H1 (cell line): ENCODE measurements at regions not wholly inside any gene's neighbourhood (a gene's known extent, or its start where the extent isn't known, plus 50 kb on each side); places are given as distances from the start of the nearest gene placed in this dataset.

Experiments
- CTCF ChIA-PET: fragments of 300-600 bp; sonication (Branson Sonifier 250); formaldehyde crosslinking; loops from one replicate; lab custom pipeline; 2021; ENCODE audit not compliant: partially characterized antibody; lab: Charles Lee
- POLR2A ChIA-PET: fragments of 300-600 bp; sonication (Branson Sonifier 250); formaldehyde crosslinking; loops from one replicate; lab custom pipeline; 2021; ENCODE audit warnings: inconsistent platforms; ENCODE audit not compliant: partially characterized antibody; lab: Charles Lee
- DNase-seq, 2 experiments: peaks; one replicate each; pipeline versions ENCODE4 v3.0.0 to v3.0.0-alpha.2; 2010 to 2022; ENCODE audit warnings: low spot score in 2 of 2, low read depth in 1 of 2, mixed read lengths in 1 of 2
- FAIRE-seq: peaks from 2 replicates; lab custom pipeline; 2011; peaks lifted over from hg19 to GRCh38; lab: Jason Lieb, UNC
- H2AFZ ChIP-seq: 2 replicates; pipeline ENCODE4 v1.8.1; 2012; ENCODE audit warnings: low read length, inconsistent platforms
- H2AK5ac ChIP-seq: 2 replicates; pipeline ENCODE4 v1.6.1; 2013; ENCODE audit warnings: low read depth, low read length
- H2BK120ac ChIP-seq: replicated peaks from 2 replicates; pipeline ENCODE3; 2013; ENCODE audit warnings: low read depth, low read length, inconsistent platforms
- H2BK12ac ChIP-seq: 2 replicates; pipeline ENCODE4 v1.6.1; 2013; ENCODE audit warnings: low read depth, low read length
- H2BK15ac ChIP-seq: 2 replicates; pipeline ENCODE4 v1.6.1; 2013; ENCODE audit warnings: low read length
- H2BK20ac ChIP-seq: 2 replicates; pipeline ENCODE4 v1.6.1; 2013; ENCODE audit warnings: low read length
- H2BK5ac ChIP-seq: 2 replicates; pipeline ENCODE4 v1.6.1; 2013; ENCODE audit warnings: low read depth, low read length
- H3K14ac ChIP-seq: 2 replicates; pipeline ENCODE4 v1.6.1; 2013; ENCODE audit warnings: inconsistent platforms; ENCODE audit not compliant: insufficient read length
- H3K18ac ChIP-seq: 2 replicates; pipeline ENCODE4 v1.6.1; 2013; ENCODE audit warnings: low read length; ENCODE audit errors: extremely low read depth
- H3K23ac ChIP-seq: 2 replicates; pipeline ENCODE4 v1.6.1; 2013; ENCODE audit warnings: inconsistent platforms; ENCODE audit not compliant: insufficient read length
- H3K23me2 ChIP-seq: 2 replicates; pipeline ENCODE4 v1.6.1; 2013; ENCODE audit warnings: low read depth, low read length
- H3K27ac ChIP-seq: 2 replicates; pipeline ENCODE4 v1.6.1; 2011; ENCODE audit warnings: low read depth, low read length, inconsistent platforms
- H3K27me3 ChIP-seq, 4 experiments: replicated peaks in 1 of 4; 1 replicate in 1 of 4; 2 replicates in 3 of 4; pipeline versions ENCODE4 v1.6.1 to v1.8.1; 2011 to 2013; ENCODE audit warnings: low read length in 3 of 4, mild to moderate bottlenecking in 3 of 4, inconsistent platforms in 2 of 4, mixed read lengths in 2 of 4, moderate library complexity in 1 of 4; ENCODE audit not compliant: control insufficient read depth in 3 of 4, insufficient read depth in 3 of 4; ENCODE audit errors: extremely low read depth in 1 of 4
- H3K36me3 ChIP-seq, 4 experiments: 2 replicates each; pipeline versions ENCODE4 v1.6.1 to v1.8.1; 2011 to 2013; ENCODE audit warnings: mild to moderate bottlenecking in 4 of 4, low read length in 3 of 4, moderate library complexity in 2 of 4, control low read depth in 1 of 4, inconsistent platforms in 1 of 4; ENCODE audit not compliant: insufficient read depth in 4 of 4, control insufficient read depth in 2 of 4
- H3K4ac ChIP-seq: replicated peaks from 2 replicates; pipeline ENCODE3; 2013; ENCODE audit warnings: low read length, low read depth, mixed read lengths, inconsistent platforms; ENCODE audit not compliant: insufficient read length
- H3K4me1 ChIP-seq, 4 experiments: replicated peaks in 1 of 4; 1 replicate in 1 of 4; 2 replicates in 3 of 4; pipeline versions ENCODE4 v1.6.1 to v1.8.1; 2011 to 2013; ENCODE audit warnings: low read length in 3 of 4, inconsistent platforms in 2 of 4, mixed read lengths in 1 of 4; ENCODE audit not compliant: insufficient read depth in 4 of 4, control insufficient read depth in 3 of 4
- H3K4me2 ChIP-seq, 2 experiments: 2 replicates each; pipeline versions ENCODE4 v1.6.1 to v1.8.1; 2011 to 2013; ENCODE audit warnings: low read depth in 2 of 2, low read length in 2 of 2, control low read depth in 1 of 2, inconsistent platforms in 1 of 2, mild to moderate bottlenecking in 1 of 2; ENCODE audit not compliant: insufficient read depth in 1 of 2
- H3K4me3 ChIP-seq, 4 experiments: fragments of 200-600, 300-600 bp in 1 of 4; sonication (generic), shearing (Covaris generic), sonication (Bioruptor Twin) in 1 of 4; 2 replicates each; pipeline versions ENCODE4 v1.5.1 to v1.8.1; 2011 to 2016; ENCODE audit warnings: low read length in 4 of 4, low read depth in 3 of 4, control low read depth in 2 of 4, inconsistent platforms in 2 of 4, mild to moderate bottlenecking in 2 of 4, mixed read lengths in 1 of 4, moderate library complexity in 1 of 4; ENCODE audit not compliant: insufficient read depth in 2 of 4; ENCODE audit errors: extremely low read depth in 1 of 4
- H3K56ac ChIP-seq: replicated peaks from 2 replicates; pipeline ENCODE3; 2013; ENCODE audit warnings: low read depth, mild to moderate bottlenecking, mixed read lengths, low read length, inconsistent platforms; ENCODE audit not compliant: insufficient read length
- H3K79me1 ChIP-seq: 2 replicates; pipeline ENCODE4 v1.6.1; 2013; ENCODE audit warnings: low read depth, low read length, control low read depth
- H3K79me2 ChIP-seq, 2 experiments: 2 replicates each; pipeline versions ENCODE4 v1.6.1 to v1.8.1; 2012 to 2013; ENCODE audit warnings: low read length in 2 of 2, mild to moderate bottlenecking in 2 of 2, inconsistent platforms in 1 of 2; ENCODE audit not compliant: insufficient read depth in 2 of 2, control insufficient read depth in 1 of 2
- H3K9ac ChIP-seq, 4 experiments: replicated peaks in 1 of 4; 1 replicate in 1 of 4; 2 replicates in 3 of 4; pipeline versions ENCODE4 v1.6.1 to v1.8.1; 2011 to 2013; ENCODE audit warnings: low read depth in 3 of 4, low read length in 3 of 4, control low read depth in 2 of 4, mild to moderate bottlenecking in 2 of 4, moderate library complexity in 2 of 4, inconsistent platforms in 1 of 4; ENCODE audit errors: extremely low read depth in 1 of 4
- H3K9me3 ChIP-seq, 2 experiments: 2 replicates each; pipeline versions ENCODE4 v1.6.1 to v1.8.1; 2012 to 2013; ENCODE audit warnings: mild to moderate bottlenecking in 2 of 2, moderate library complexity in 2 of 2, control low read depth in 1 of 2, inconsistent platforms in 1 of 2, low read depth in 1 of 2, low read length in 1 of 2, mixed read lengths in 1 of 2; ENCODE audit not compliant: insufficient read depth in 2 of 2
- H4K20me1 ChIP-seq, 2 experiments: replicated peaks in 1 of 2; 2 replicates each; pipeline versions ENCODE3 to v1.8.1; 2011 to 2013; ENCODE audit warnings: inconsistent platforms in 2 of 2, low read length in 2 of 2, mild to moderate bottlenecking in 1 of 2; ENCODE audit not compliant: insufficient read depth in 2 of 2, control insufficient read depth in 1 of 2
- H4K5ac ChIP-seq: 2 replicates; pipeline ENCODE4 v1.6.1; 2013; ENCODE audit warnings: low read length, low read depth, mixed read lengths, inconsistent platforms; ENCODE audit not compliant: insufficient read length
- H4K8ac ChIP-seq: 2 replicates; pipeline ENCODE4 v1.8.0; 2013; ENCODE audit warnings: mild to moderate bottlenecking, moderate library complexity, low read length, inconsistent platforms; ENCODE audit not compliant: insufficient read depth; ENCODE audit errors: extremely low read depth
- H4K91ac ChIP-seq: replicated peaks from 2 replicates; pipeline ENCODE3; 2013; ENCODE audit warnings: low read length, mixed read lengths, inconsistent platforms; ENCODE audit not compliant: insufficient read length
- WGBS, 2 experiments: shearing (Covaris generic) in 1 of 2; methylation state at CpG; one replicate each; pipeline versions ENCODE4 v1.1.6 to v1.1.7; 2013 to 2015; ENCODE audit warnings: low lambda C conversion rate in 2 of 2, mixed read lengths in 2 of 2, inconsistent platforms in 1 of 2, low coverage in 1 of 2, missing lambda C conversion rate in 1 of 2; ENCODE audit not compliant: insufficient replicate concordance in 2 of 2, insufficient coverage in 1 of 2, insufficient read length in 1 of 2; ENCODE audit errors: extremely low coverage in 1 of 2, missing lambda C conversion rate in 1 of 2; 5-methylcytosine and 5-hydroxymethylcytosine counted together

DNA sequence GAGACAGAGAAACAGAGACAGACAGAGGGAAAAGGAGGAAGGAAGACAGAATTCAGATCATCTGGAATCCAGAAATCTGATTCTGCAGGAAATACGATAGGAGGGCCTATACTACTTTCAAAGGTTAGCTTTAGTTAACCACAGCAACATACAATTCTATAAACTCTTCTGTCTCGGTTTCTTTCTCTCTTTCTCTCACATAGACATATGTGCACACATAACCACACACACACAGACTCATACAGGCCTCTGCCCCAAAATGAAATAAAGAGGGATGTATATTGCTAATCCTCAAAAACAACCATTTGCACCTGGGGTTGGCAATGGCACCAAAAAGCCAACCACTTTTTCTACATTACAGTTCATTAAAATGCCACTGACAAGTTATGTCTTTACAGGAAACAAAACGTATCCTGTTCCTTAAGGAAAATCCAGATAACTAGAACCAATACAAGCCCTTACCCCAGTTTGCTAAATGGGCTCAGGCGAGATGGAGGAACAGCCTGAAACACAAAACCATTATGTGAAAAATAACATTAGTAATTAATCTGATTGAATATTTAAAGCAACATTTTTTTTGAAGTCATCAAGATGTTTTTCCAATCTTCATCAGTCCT, 372.3 kb upstream of the CCNH start:
- H4K20me1 ChIP-seq, result no peaks in the 10 kb centered on the region
- H3K56ac ChIP-seq, result no peak overlapping the region
- no peaks in the 10 kb centered on the region for H3K79me1 ChIP-seq
- DNase-seq (no peak), FAIRE-seq (no peak)
- no peak overlapping the region for H4K8ac ChIP-seq
- H3K4me3 ChIP-seq, result no peak overlapping the region
- no peak overlapping the region for H2BK120ac ChIP-seq
- no peak overlapping the region for H3K14ac ChIP-seq
- no peak overlapping the region for H3K23ac ChIP-seq
- H3K9me3 ChIP-seq, result no peaks in the 10 kb centered on the region
- H3K79me2 ChIP-seq, result no peaks in the 10 kb centered on the region
- H2BK20ac ChIP-seq, result no peak overlapping the region
- H2BK5ac ChIP-seq, result no peak overlapping the region
- WGBS, 2 experiments, result 83% methylated on average over 4 of the region's 4 CpGs; no CpG with 5 or more reads in 1 of the 2 experiments
- no peak overlapping the region for H2BK12ac ChIP-seq
- no peak overlapping the region for H3K9ac ChIP-seq
- H3K18ac ChIP-seq, result no peak overlapping the region
- H2AK5ac ChIP-seq, result no peak overlapping the region
- H4K5ac ChIP-seq, result no peak overlapping the region
- ChIA-PET POLR2A (no interaction called here), CTCF (interaction anchor here (0.5 kb wide), 1 partner anchor 577 kb away, joined by 4 read pairs; no protein-coding TSS in a partner anchor)
- H3K4me2 ChIP-seq, result no peak overlapping the region
- no peak overlapping the region for H3K27ac ChIP-seq
- H3K23me2 ChIP-seq, result no peaks in the 10 kb centered on the region
- no peak overlapping the region for H4K91ac ChIP-seq
- H3K4ac ChIP-seq, result no peak overlapping the region
- no peak overlapping the region for H2BK15ac ChIP-seq
- H3K4me1 ChIP-seq, result peaks cover 0 to 7% (median 0%) of the 10 kb centered on the region in 4 experiments; a peak in 2 of 7 replicates
- H3K27me3 ChIP-seq, result peaks cover 2 to 28% (median 7%) of the 10 kb centered on the region in 4 experiments; a peak in 5 of 7 replicates
- H2AFZ ChIP-seq, result no peak overlapping the region
- H3K36me3 ChIP-seq, result no peaks in the 10 kb centered on the region
